OCI-LY3 (cell line): ENCODE measurements at regions not wholly inside any gene's neighbourhood (a gene's known extent, or its start where the extent isn't known, plus 50 kb on each side); places are given as distances from the start of the nearest gene placed in this dataset.

Experiments used
- EZH2phosphoT487 ChIP-seq: fragments of 200-600 bp; shearing (Covaris generic); IDR thresholded peaks from 2 replicates; pipeline ENCODE4 v1.6.1; 2018; ENCODE audit warnings: antibody characterized with exemption, mixed run types, low read depth
- TF ChIP-seq, protein P1 (sequence below): fragments of 200-600, 300-600 bp; sonication (generic); IDR thresholded peaks from 2 replicates; pipeline ENCODE4 v1.5.1; 2014; ENCODE audit warnings: antibody characterized with exemption, low read length, low read depth

DNA sequence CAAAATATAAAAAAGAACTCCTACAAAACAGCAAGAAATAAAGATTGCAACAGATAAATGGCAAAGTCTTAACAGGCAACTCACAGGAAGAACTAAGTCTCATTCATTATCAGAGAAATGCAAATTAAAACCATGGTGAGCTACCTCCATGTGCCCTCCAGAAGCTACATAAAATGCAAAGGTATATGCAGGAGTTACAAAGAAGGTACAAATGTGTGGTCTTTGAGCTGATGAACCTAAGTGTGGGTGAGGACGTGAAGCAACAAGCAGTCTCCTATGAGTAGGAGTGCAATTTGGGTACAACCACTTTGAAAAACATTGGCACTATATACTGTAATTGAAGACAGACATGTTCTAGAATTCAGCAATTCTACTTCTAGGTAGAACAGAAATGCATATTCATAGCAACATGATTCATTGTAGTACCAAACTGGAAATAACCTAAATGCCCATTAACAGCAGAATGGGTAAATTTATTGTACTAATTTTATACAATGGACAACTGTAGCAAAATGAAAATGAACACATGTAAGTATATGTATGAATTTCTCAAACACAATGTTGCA is 61.6 kb upstream of the KCNMA1 start:
- TF ChIP-seq, protein P1, sequence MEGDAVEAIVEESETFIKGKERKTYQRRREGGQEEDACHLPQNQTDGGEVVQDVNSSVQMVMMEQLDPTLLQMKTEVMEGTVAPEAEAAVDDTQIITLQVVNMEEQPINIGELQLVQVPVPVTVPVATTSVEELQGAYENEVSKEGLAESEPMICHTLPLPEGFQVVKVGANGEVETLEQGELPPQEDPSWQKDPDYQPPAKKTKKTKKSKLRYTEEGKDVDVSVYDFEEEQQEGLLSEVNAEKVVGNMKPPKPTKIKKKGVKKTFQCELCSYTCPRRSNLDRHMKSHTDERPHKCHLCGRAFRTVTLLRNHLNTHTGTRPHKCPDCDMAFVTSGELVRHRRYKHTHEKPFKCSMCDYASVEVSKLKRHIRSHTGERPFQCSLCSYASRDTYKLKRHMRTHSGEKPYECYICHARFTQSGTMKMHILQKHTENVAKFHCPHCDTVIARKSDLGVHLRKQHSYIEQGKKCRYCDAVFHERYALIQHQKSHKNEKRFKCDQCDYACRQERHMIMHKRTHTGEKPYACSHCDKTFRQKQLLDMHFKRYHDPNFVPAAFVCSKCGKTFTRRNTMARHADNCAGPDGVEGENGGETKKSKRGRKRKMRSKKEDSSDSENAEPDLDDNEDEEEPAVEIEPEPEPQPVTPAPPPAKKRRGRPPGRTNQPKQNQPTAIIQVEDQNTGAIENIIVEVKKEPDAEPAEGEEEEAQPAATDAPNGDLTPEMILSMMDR = no peak
- TF ChIP-seq EZH2phosphoT487 = no peak
